ENCODE measurements at regions not wholly inside any gene's neighbourhood (a gene's known extent, or its start where the extent isn't known, plus 50 kb on each side); places are given as distances from the start of the nearest gene placed in this dataset.

DNA sequence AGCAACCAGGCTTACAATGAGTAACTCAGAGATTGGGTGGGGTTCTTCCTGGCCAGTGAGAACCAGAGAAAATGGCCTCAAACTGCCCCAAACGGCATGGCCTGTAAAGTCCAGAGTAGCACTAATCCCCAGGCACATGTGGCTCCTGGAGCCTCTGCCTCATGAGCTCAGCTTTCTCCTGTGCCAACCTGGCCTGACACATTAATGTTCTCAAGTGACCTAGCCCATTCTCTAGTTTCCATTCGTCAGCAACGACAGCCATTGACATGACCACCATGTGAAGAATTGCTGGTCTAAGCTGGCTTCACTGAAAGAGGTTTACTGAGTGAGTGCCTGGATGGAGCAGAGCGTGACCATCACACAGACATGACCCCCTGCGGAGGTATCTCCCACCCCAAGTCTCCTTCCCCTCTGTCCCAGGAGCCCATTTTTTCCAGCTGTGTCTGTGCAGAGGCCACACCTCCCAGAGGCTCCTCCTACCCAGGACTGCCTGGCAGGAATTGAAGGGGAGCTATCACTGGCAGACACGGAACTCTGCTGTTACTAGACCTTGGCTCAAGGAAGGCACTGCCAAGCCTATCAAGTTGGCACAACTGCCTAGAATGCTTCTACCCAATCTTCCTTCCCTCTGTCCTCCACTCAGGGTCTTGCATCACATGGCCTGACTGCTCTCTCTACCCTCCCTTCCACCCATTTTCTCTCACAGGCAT lies 59.0 kb upstream of the BOD1 start:
- TF ChIP-seq, protein P1, sequence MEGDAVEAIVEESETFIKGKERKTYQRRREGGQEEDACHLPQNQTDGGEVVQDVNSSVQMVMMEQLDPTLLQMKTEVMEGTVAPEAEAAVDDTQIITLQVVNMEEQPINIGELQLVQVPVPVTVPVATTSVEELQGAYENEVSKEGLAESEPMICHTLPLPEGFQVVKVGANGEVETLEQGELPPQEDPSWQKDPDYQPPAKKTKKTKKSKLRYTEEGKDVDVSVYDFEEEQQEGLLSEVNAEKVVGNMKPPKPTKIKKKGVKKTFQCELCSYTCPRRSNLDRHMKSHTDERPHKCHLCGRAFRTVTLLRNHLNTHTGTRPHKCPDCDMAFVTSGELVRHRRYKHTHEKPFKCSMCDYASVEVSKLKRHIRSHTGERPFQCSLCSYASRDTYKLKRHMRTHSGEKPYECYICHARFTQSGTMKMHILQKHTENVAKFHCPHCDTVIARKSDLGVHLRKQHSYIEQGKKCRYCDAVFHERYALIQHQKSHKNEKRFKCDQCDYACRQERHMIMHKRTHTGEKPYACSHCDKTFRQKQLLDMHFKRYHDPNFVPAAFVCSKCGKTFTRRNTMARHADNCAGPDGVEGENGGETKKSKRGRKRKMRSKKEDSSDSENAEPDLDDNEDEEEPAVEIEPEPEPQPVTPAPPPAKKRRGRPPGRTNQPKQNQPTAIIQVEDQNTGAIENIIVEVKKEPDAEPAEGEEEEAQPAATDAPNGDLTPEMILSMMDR (IDR thresholded peaks at IDR 0.05; ENCODE audit: control extremely low read depth in 1 of 3, insufficient read depth in 1 of 3, low read depth in 1 of 3, low read length in 3 of 3), result no peak
- TF ChIP-seq EP300 (IDR thresholded peaks at IDR 0.05; ENCODE audit: borderline replicate concordance in 1 of 2, low read depth in 2 of 2, low read length in 2 of 2) (no peak), TCF12 (IDR thresholded peaks at IDR 0.05; ENCODE audit: low read depth, low read length) (no peak), POLR2A (IDR thresholded peaks at IDR 0.05; ENCODE audit: control extremely low read depth in 1 of 2, low read depth in 2 of 2, low read length in 2 of 2) (no peak), YY1 (IDR thresholded peaks at IDR 0.05; ENCODE audit: low read depth, low read length) (no peak), TBP (IDR thresholded peaks at IDR 0.05; ENCODE audit: low read depth, low read length) (no peak), CEBPB (IDR thresholded peaks at IDR 0.05; ENCODE audit: low read depth, low read length) (no peak), RAD21 (IDR thresholded peaks at IDR 0.05 in 1 of 2, conservative IDR thresholded peaks at IDR 0.05 in 1 of 2; ENCODE audit: low read depth in 2 of 2, low read length in 2 of 2) (no peak), EZH2 (IDR thresholded peaks at IDR 0.05; ENCODE audit: low read depth, low read length, severe bottlenecking) (no peak), KDM4A (IDR thresholded peaks at IDR 0.05; ENCODE audit: low read depth, low read length, severe bottlenecking) (no peak), SP1 (IDR thresholded peaks at IDR 0.05; ENCODE audit: low read depth, low read length) (no peak), POLR2AphosphoS5 (IDR thresholded peaks at IDR 0.05; ENCODE audit: low read depth, low read length) (no peak)
- TF ChIP-seq, protein P2, sequence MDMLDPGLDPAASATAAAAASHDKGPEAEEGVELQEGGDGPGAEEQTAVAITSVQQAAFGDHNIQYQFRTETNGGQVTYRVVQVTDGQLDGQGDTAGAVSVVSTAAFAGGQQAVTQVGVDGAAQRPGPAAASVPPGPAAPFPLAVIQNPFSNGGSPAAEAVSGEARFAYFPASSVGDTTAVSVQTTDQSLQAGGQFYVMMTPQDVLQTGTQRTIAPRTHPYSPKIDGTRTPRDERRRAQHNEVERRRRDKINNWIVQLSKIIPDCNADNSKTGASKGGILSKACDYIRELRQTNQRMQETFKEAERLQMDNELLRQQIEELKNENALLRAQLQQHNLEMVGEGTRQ (IDR thresholded peaks at IDR 0.05; ENCODE audit: low read length), result no peak
